NCI-H524 (cell line): ENCODE measurements at regions not wholly inside any gene's neighbourhood (a gene's known extent, or its start where the extent isn't known, plus 50 kb on each side); places are given as distances from the start of the nearest gene placed in this dataset.
A peak's percentile ranks its signal among the peaks of the same experiment; 100 is the strongest.
"Not testable (repeated sequence)": the region's sequence is repeated elsewhere in the genome, so short reads cannot be mapped to it uniquely, and the experiment has no call there.

Experiments
- DNase-seq, 2 experiments: peaks; one replicate each; lab custom pipeline; 2025; lab: John Stamatoyannopoulos, UW

GRCh38 chr4:59704616-59705015, 1495.5 kb upstream of the ADGRL3 start:
- DNase-seq: no peak

GRCh38 chr4:59712470-59712869, 1487.7 kb upstream of the ADGRL3 start:
- DNase-seq: no peak

GRCh38 chr4:59724286-59724685, 1475.8 kb upstream of the ADGRL3 start:
- not testable (repeated sequence) for DNase-seq

- DNase-seq: no peak
Measured at GRCh38 chr4:59727745-59728144, 1472.4 kb upstream of the ADGRL3 start.

- no peak for DNase-seq
Measured at GRCh38 chr4:59728496-59728895, 1471.6 kb upstream of the ADGRL3 start.

GRCh38 chr4:59729321-59729720, 1470.8 kb upstream of the ADGRL3 start:
- DNase-seq: no peak

GRCh38 chr4:59748433-59748832, 1451.7 kb upstream of the ADGRL3 start:
- no peak for DNase-seq

- DNase-seq: no peak
Measured at GRCh38 chr4:59759082-59759825, 1440.9 kb upstream of the ADGRL3 start.

- no peak for DNase-seq
Measured at GRCh38 chr4:59762344-59762743, 1437.8 kb upstream of the ADGRL3 start.

GRCh38 chr4:59770601-59771264, 1429.4 kb upstream of the ADGRL3 start:
- DNase-seq: no peak

GRCh38 chr4:59772641-59773139, 1427.4 kb upstream of the ADGRL3 start:
- no peak for DNase-seq

- DNase-seq: not testable (repeated sequence)
Measured at GRCh38 chr4:59780271-59780670, 1419.9 kb upstream of the ADGRL3 start.

GRCh38 chr4:59805176-59805575, 1395.0 kb upstream of the ADGRL3 start:
- no peak for DNase-seq

- DNase-seq: no peak
Measured at GRCh38 chr4:59814402-59815010, 1385.6 kb upstream of the ADGRL3 start.

GRCh38 chr4:59818656-59819055, 1381.5 kb upstream of the ADGRL3 start:
- no peak for DNase-seq

- no peak for DNase-seq
Measured at GRCh38 chr4:59823311-59823710, 1376.8 kb upstream of the ADGRL3 start.

GRCh38 chr4:59825104-59825503, 1375.0 kb upstream of the ADGRL3 start:
- no peak for DNase-seq

- DNase-seq: no peak
Measured at GRCh38 chr4:59831746-59832145, 1368.4 kb upstream of the ADGRL3 start.

- no peak for DNase-seq
Measured at GRCh38 chr4:59834943-59835342, 1365.2 kb upstream of the ADGRL3 start.

GRCh38 chr4:59837751-59838150, 1362.4 kb upstream of the ADGRL3 start:
- DNase-seq: peak in 1 of 2 experiments; percentile 5

GRCh38 chr4:59838236-59838635, 1361.9 kb upstream of the ADGRL3 start:
- peak; percentile 75 to 87 for DNase-seq

- DNase-seq: no peak
Measured at GRCh38 chr4:59841698-59842097, 1358.4 kb upstream of the ADGRL3 start.

GRCh38 chr4:59848457-59848856, 1351.7 kb upstream of the ADGRL3 start:
- no peak for DNase-seq
